GM18861 (cell line): ENCODE measurements at regions not wholly inside any gene's neighbourhood (a gene's known extent, or its start where the extent isn't known, plus 50 kb on each side); places are given as distances from the start of the nearest gene placed in this dataset.

Experiments used
- ATAC-seq: cut with Tn5 transposase; IDR thresholded peaks from one replicate; pipeline ENCODE4 v1.9.1; 2021; ENCODE audit not compliant: unreplicated experiment

GRCh38 chr5:8457187-8458037 is 588.5 kb downstream of the MTRR start:
- ATAC-seq = no peak

- ATAC-seq = no peak
These were observed 589.1 kb downstream of the MTRR start for GRCh38 chr5:8458038-8458383.

GRCh38 chr5:8461543-8461942 is 592.6 kb downstream of the MTRR start:
- ATAC-seq = no peak

GRCh38 chr5:8462565-8462964 is 593.6 kb downstream of the MTRR start:
- ATAC-seq = no peak

- no peak for ATAC-seq
These were observed 601.5 kb downstream of the MTRR start for GRCh38 chr5:8470489-8470888.

GRCh38 chr5:8471581-8471980 is 602.6 kb downstream of the MTRR start:
- ATAC-seq = no peak

GRCh38 chr5:8473016-8473415 is 604.1 kb downstream of the MTRR start:
- no peak for ATAC-seq

GRCh38 chr5:8473827-8474568 is 605.0 kb downstream of the MTRR start:
- no peak for ATAC-seq

GRCh38 chr5:8474569-8474930 is 605.6 kb downstream of the MTRR start:
- no peak for ATAC-seq

- no peak for ATAC-seq
These were observed 609.4 kb downstream of the MTRR start for GRCh38 chr5:8478326-8478725.

GRCh38 chr5:8481007-8481406 is 612.1 kb downstream of the MTRR start:
- ATAC-seq = no peak

- ATAC-seq = no peak
These were observed 622.3 kb downstream of the MTRR start for GRCh38 chr5:8491254-8491653.

GRCh38 chr5:8493176-8493575 is 624.2 kb downstream of the MTRR start:
- ATAC-seq = no peak

GRCh38 chr5:8500426-8500825 is 631.5 kb downstream of the MTRR start:
- ATAC-seq = no peak

GRCh38 chr5:8505196-8505595 is 636.2 kb downstream of the MTRR start:
- ATAC-seq = no peak

GRCh38 chr5:8508231-8508630 is 639.3 kb downstream of the MTRR start:
- no peak for ATAC-seq

GRCh38 chr5:8516356-8516755 is 647.4 kb downstream of the MTRR start:
- ATAC-seq = no peak

GRCh38 chr5:8517456-8517855 is 648.5 kb downstream of the MTRR start:
- no peak for ATAC-seq

- ATAC-seq = no peak
These were observed 652.0 kb downstream of the MTRR start for GRCh38 chr5:8520917-8521316.

GRCh38 chr5:8521991-8522390 is 653.0 kb downstream of the MTRR start:
- ATAC-seq = no peak

GRCh38 chr5:8522646-8523045 is 653.7 kb downstream of the MTRR start:
- ATAC-seq = no peak

- ATAC-seq = no peak
These were observed 654.6 kb downstream of the MTRR start for GRCh38 chr5:8523501-8523900.

GRCh38 chr5:8525819-8526218 is 656.9 kb downstream of the MTRR start:
- no peak for ATAC-seq
